ENCODE measurements at regions not wholly inside any gene's neighbourhood (a gene's known extent, or its start where the extent isn't known, plus 50 kb on each side); places are given as distances from the start of the nearest gene placed in this dataset.

DNA sequence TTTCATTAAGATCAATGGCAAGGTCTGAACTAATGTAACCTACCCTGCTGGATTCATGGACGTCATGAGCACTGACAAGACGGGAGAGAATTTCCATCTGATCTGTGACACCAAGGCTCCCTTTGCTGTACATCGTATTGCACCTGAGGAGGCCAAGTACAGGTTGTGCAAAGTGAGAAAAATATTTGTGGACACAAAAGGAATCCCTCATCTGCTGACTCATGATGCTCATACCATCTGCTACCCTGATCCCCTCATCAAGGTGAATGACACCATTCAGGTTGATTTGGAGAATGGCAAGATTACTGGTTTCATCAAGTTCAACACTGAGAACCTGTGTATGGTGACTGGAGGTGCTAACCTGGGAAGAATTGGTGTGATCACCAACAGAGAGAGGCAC lies 82.3 kb upstream of the NDUFV2 start:
- no peak for TF ChIP-seq CTCF (IDR thresholded peaks at IDR 0.05)
- TF ChIP-seq POLR2A (IDR thresholded peaks at IDR 0.05): no peak
